Activated CD4-positive, alpha-beta T cell treated with anti-CD3 and anti-CD28 coated beads for 36 hours (primary cell): ENCODE measurements at regions not wholly inside any gene's neighbourhood (a gene's known extent, or its start where the extent isn't known, plus 50 kb on each side); places are given as distances from the start of the nearest gene placed in this dataset.

ENCODE experiments used
- ATAC-seq: fragments of 200-7000 bp; cut with Tn5 transposase; one replicate; pipeline ENCODE4 v1.10.0; 2021; ENCODE audit warnings: mild to moderate bottlenecking, moderate library complexity
- CTCF ChIA-PET: fragments of 350-600 bp; sonication (Branson Sonifier 250); formaldehyde crosslinking; loops from one replicate; lab custom pipeline; 2021; ENCODE audit warnings: antibody characterized with exemption; lab: Charles Lee
- POLR2A ChIA-PET: fragments of 350-600 bp; sonication (Branson Sonifier 250); formaldehyde crosslinking; loops from one replicate; lab custom pipeline; 2021; ENCODE audit warnings: antibody characterized with exemption, inconsistent platforms; lab: Charles Lee
- DNase-seq: peaks from one replicate; pipeline ENCODE4 v3.0.0-alpha.2; 2020
- H3K27ac Mint-ChIP-seq: one replicate; pipeline ENCODE4 v1.8.0; 2021; ENCODE audit warnings: mixed read lengths
- H3K27me3 Mint-ChIP-seq: one replicate; pipeline ENCODE4 v1.8.0; 2021; ENCODE audit warnings: mixed read lengths
- H3K36me3 Mint-ChIP-seq: one replicate; pipeline ENCODE4 v1.8.0; 2021; ENCODE audit warnings: low read depth, mixed read lengths
- H3K4me1 Mint-ChIP-seq: one replicate; pipeline ENCODE4 v1.8.0; 2021; ENCODE audit warnings: mixed read lengths
- H3K4me3 Mint-ChIP-seq: one replicate; pipeline ENCODE4 v1.8.0; 2021; ENCODE audit warnings: mild to moderate bottlenecking, moderate library complexity, mixed read lengths
- H3K9me3 Mint-ChIP-seq: one replicate; pipeline ENCODE4 v1.8.0; 2021; ENCODE audit warnings: low read depth, mixed read lengths
- intact Hi-C, 2 experiments: fragments of 100-400 bp; cut with DNase I in 1 of 2; cut with micrococcal nuclease in 1 of 2; formaldehyde crosslinking; loops; one replicate each; pipeline versions ENCODE4 v1.14.2 to v1.15.1; 2022 to 2024; cut with DNase I, micrococcal nuclease

DNA sequence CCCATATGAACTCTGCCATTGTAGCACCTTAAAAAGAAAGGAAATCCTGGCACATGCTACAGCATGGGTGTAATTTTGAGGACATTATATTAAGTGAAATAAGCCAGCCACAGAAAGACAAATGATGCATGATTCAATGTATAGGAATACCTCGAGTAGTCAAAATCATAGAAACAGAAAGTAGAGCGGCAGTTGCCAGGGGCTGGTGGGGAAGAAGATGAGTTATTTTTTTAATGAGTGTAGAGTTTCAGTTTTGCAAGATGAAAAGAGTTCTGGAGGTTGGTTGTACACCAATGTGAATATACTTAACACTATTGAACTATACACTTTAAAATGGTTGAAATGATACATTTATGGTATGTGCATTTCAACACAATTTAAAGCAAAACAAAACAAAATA, 133.0 kb downstream of the ZDHHC21 start:
- Mint-ChIP-seq H3K36me3 (no peaks in the 10 kb centered on the region), H3K4me1 (peaks cover 10% of the 10 kb centered on the region), H3K27ac (no peak overlapping the region), H3K4me3 (no peak overlapping the region), H3K9me3 (peaks cover 5% of the 10 kb centered on the region), H3K27me3 (peaks cover 18% of the 10 kb centered on the region)
- DNase-seq (peak; percentile 54), ATAC-seq (peak; percentile 94)
- ChIA-PET CTCF (interaction anchor here (1.1 kb wide), 1 partner anchor 12 kb away, joined by 3 read pairs; no protein-coding TSS in a partner anchor), POLR2A (no interaction called here)
- intact Hi-C loops, result no loop called here

DNA sequence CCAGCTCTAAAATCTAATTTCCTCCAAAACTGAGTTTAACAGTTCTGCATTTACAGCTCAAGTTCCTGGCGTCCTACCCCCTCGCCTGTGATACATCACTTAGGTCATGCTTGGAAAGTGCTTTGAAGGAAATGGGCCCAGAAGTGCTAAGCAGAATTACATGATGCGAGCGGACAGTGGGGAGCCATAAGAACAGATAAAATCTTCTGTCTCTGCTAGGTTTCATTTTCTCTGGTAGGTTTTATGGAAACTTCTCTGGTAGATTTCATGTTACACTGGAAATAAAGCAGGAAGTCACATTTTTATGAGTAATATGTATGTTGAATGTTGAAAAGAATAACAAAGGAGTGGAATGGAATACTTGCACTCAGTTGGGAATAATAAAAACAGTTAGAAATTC, 138.3 kb downstream of the ZDHHC21 start:
- no peak overlapping the region for H3K4me3 Mint-ChIP-seq
- no peak for DNase-seq
- CTCF ChIA-PET, result interaction anchor here (0.7 kb wide), 1 partner anchor 1694 kb away, joined by 3 read pairs; no protein-coding TSS in a partner anchor
- no peak for ATAC-seq
- POLR2A ChIA-PET, result no interaction called here
- H3K27ac Mint-ChIP-seq, result no peak overlapping the region
- H3K4me1 Mint-ChIP-seq, result no peaks in the 10 kb centered on the region
- peaks cover 2% of the 10 kb centered on the region for H3K9me3 Mint-ChIP-seq
- no peaks in the 10 kb centered on the region for H3K36me3 Mint-ChIP-seq
- H3K27me3 Mint-ChIP-seq, result peaks cover 13% of the 10 kb centered on the region
- intact Hi-C loops, result no loop called here

DNA sequence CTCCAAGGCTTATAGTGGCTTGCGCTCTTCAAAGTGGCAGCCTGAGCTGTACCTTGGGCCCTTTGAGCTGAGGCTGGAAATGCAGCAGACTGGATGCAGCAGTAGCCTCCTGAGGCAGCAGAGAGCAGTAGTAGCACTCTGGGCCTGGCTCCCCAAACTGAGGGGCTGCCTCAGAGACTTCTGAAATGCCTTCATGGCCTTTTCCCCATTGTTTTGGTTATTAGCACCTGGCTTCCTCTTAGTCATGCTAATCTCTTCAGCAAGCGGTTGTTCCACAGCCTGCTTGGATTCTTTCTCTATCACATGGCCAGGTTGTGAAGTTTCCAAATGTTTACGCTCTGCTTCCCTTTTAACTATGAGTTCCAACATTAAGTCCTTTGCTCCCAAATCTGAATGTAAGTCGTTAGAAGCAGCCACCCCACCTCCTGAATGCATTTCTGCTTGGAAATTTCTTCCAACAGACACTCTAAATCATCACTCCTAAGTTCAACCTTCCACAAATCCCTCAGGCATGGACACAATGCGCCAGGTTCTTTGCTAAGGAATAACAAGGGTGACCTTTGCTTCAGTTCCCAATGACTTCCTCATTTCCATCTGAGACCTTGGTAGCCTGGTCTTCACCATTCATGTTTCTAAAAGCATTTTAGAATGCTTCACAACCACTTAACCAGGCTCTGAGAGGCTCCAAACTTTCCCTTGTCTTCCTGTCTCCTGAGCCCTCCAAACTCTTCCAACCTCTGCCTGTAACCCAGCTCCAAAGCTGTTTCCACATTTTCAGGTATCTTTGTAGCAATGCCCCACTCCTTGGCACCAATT, 145.8 kb downstream of the ZDHHC21 start:
- ATAC-seq (no peak), DNase-seq (no peak)
- POLR2A ChIA-PET, result interaction anchor here (0.6 kb wide), 1 partner anchor 203 kb away, joined by 4 read pairs; no protein-coding TSS in a partner anchor
- Mint-ChIP-seq H3K9me3 (no peaks in the 10 kb centered on the region), H3K27me3 (peaks cover 7% of the 10 kb centered on the region), H3K4me1 (no peaks in the 10 kb centered on the region), H3K4me3 (no peak overlapping the region), H3K36me3 (no peaks in the 10 kb centered on the region), H3K27ac (no peak overlapping the region)
- intact Hi-C loops, result no loop called here
- CTCF ChIA-PET, result no interaction called here

DNA sequence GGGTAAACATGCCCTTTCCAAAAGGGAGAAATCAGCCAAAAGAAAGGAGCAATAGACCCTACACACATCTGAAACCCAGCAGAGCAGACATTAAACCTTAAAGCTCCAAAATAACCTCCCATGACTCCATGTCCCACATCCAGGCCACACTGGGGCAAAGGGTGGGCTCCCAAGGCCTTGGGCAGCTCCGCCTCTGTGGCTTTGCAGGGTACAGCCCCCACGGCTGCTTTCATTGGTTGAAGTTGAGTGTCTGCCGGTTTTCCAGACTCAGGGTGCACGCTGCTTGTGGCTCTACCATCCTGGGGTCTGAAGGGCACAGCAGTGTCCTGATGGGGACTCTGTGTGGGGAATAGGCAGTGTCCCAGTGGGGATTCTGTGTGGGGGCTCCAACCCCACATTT, 146.5 kb downstream of the ZDHHC21 start:
- DNase-seq (no peak), ATAC-seq (no peak)
- Mint-ChIP-seq H3K4me1 (no peaks in the 10 kb centered on the region), H3K36me3 (no peaks in the 10 kb centered on the region), H3K27ac (no peak overlapping the region), H3K9me3 (no peaks in the 10 kb centered on the region), H3K4me3 (no peak overlapping the region), H3K27me3 (peaks cover 5% of the 10 kb centered on the region)
- CTCF ChIA-PET, result no interaction called here
- intact Hi-C loops, result no loop called here
- POLR2A ChIA-PET, result no interaction called here

DNA sequence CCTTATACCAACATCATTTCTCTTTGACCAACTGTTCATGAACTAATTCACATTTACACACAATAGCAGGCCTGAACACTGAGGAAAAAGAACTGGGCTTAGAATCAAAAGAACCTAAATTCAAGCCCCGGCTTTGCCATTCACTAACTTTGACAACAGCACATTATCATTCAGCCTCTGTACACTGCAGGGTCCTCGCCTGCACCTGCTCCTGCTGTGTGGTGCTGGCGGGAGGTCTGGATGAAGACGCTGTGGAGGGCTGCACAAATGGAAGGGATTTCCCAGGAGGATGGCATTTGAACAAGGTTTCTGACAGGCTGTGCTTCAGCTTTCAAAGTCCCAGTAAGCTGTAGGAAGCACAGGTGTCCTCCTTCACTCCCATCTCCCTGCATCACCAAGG, 151.2 kb downstream of the ZDHHC21 start:
- ChIA-PET POLR2A (no interaction called here), CTCF (no interaction called here)
- Mint-ChIP-seq H3K27me3 (peaks cover 5% of the 10 kb centered on the region), H3K27ac (no peak overlapping the region), H3K9me3 (no peaks in the 10 kb centered on the region), H3K36me3 (no peaks in the 10 kb centered on the region), H3K4me3 (no peak overlapping the region), H3K4me1 (no peaks in the 10 kb centered on the region)
- no peak for DNase-seq
- ATAC-seq, result no peak
- intact Hi-C loops, result no loop called here

DNA sequence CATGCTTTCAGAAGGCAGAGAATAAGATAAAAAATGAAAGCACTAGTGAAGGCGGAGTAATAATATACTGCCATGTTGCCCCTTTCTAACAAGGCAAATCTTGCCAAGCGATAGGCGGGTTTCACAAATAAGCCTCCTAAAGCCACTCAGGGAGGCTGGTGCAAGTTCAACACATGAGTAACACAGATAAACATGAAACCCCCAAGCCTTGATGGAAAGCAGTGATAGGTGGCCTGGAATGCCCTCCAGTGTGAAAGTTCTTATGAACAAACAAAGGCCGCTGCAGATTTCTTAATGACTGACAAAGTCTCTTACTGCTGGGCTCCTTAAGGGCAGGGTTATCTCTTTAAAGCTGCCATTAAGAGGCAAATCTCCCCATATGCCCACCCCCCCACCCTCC, 154.7 kb downstream of the ZDHHC21 start:
- H3K27ac Mint-ChIP-seq, result no peak overlapping the region
- H3K4me1 Mint-ChIP-seq, result no peaks in the 10 kb centered on the region
- ChIA-PET POLR2A (no interaction called here), CTCF (no interaction called here)
- no peaks in the 10 kb centered on the region for H3K9me3 Mint-ChIP-seq
- H3K4me3 Mint-ChIP-seq, result no peak overlapping the region
- peaks cover 15% of the 10 kb centered on the region for H3K27me3 Mint-ChIP-seq
- no peak for DNase-seq
- no peaks in the 10 kb centered on the region for H3K36me3 Mint-ChIP-seq
- intact Hi-C loops, result loop anchor here in 1 of 2 experiments (5.0 kb wide), 1 partner anchor 49 kb away; no protein-coding TSS in a partner anchor
- ATAC-seq, result no peak

DNA sequence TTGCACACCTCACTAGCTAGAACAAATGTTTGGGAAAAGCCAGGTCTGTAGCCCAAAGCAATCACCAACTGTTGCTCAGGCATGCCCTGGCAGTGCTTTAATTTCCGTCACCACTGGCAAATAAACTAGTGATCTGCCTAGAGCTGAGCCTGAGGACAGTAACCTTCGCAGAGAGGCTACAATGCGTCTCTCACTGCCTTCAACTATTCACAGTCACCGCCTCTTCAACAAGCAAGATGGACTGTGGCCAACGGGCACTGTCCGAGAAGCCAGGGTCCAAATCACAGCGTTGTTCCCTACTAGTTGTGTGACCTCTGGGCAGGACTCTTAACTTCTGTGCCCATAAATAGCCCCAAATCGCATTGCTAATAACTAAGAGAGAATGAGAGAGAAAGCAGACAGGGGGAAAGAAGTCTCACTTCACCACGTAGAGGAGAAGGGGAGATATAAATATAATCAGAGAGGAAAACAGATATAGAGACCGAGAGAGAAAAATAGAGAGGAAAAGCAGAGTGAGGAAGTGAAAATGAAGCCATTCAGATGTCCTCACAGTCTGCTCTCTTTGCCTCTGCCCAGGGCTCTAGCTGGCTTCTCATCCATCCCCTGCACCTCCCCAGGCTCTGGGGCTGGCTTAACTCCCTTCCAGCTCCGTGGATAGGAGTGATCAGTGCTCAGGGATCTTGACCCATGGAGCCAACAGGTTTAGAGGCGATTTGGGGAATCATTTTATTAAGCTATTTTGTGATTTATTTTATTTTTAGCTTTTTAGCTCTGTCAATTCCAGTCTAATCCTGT, 157.9 kb downstream of the ZDHHC21 start:
- no peaks in the 10 kb centered on the region for H3K36me3 Mint-ChIP-seq
- peaks cover 13% of the 10 kb centered on the region for H3K27me3 Mint-ChIP-seq
- DNase-seq (no peak), ATAC-seq (no peak)
- no peaks in the 10 kb centered on the region for H3K9me3 Mint-ChIP-seq
- H3K4me3 Mint-ChIP-seq, result no peak overlapping the region
- intact Hi-C loops, result loop anchor here in 1 of 2 experiments (5.0 kb wide), 1 partner anchor 52 kb away; no protein-coding TSS in a partner anchor
- ChIA-PET POLR2A (no interaction called here), CTCF (interaction anchor here (0.6 kb wide), 2 partner anchors 106 to 115 kb away, joined by 3 to 4 read pairs; no protein-coding TSS in a partner anchor)
- no peaks in the 10 kb centered on the region for H3K4me1 Mint-ChIP-seq
- H3K27ac Mint-ChIP-seq, result no peak overlapping the region

DNA sequence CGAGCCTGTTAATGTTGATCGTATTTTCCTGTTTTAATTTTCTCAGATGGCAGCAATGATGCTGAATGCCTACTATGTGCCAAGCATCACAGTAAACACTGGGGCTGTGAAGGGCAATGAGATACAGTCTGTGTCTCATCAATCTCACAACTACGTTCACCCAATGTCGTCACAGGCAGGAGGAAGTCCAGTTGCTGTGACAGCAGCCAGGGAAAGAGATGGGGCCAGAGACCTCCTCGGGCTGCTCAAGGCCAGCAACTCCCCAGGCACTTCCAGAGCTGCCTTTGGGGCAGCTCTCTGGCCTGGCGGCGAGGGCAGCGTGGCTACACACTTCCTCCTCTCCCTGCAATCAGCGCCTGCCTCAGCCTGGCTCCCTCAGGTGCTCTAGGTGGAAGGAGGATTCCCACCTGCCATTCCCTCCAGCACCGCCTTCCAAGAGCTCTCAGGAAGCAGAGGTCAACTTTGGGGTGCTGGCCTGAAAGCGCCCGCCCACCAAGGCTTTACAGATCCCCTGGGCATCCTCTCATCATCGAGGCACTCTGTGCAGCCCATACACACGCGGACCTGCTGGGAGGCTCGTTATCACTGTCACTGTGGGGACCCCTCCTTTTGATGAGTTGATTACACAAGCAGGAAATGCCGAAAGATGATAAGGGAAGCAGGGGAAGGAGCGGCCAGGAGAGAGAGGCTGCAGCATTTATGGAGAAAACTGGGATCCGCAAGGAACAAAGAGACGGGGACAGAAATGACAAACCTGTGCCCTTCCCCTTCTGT, 159.2 kb downstream of the ZDHHC21 start:
- Mint-ChIP-seq H3K27me3 (peaks cover 11% of the 10 kb centered on the region), H3K27ac (no peak overlapping the region), H3K9me3 (no peaks in the 10 kb centered on the region), H3K36me3 (no peaks in the 10 kb centered on the region), H3K4me3 (no peak overlapping the region), H3K4me1 (no peaks in the 10 kb centered on the region)
- CTCF ChIA-PET, result no interaction called here
- POLR2A ChIA-PET, result no interaction called here
- intact Hi-C loops, result no loop called here
- ATAC-seq, result no peak
- no peak for DNase-seq

DNA sequence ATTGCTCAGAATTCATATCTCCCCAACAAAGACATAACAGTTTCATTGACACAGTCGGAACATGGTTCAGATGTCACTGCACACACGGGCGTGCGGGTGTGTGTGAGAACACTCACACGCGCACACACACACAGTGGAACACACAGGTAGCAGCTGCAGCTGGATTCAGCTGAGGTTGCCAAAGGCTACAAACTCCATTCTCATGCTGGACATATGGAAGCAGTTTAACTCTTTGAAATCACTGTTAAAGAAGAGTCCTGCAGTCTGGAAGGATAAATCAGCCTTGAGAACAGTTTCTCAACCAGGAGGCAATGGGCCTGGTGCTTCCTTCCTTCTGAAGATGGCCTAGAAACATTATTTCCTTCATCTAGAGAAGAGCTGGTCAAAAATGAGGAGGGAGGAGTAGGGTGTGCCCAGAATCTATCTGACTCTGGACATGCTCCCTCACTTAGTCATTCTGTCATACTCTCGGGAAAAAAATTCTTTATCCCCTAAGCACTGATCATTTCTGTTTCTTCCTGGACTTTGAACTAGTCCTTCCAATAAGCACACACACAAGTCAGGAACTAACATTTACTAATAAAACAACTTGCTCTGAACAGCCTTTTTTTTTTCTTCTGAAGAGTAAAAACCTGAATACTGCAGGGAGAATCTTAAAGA, 160.6 kb downstream of the ZDHHC21 start:
- Mint-ChIP-seq H3K27me3 (peaks cover 10% of the 10 kb centered on the region), H3K9me3 (no peaks in the 10 kb centered on the region), H3K4me3 (no peak overlapping the region), H3K4me1 (no peaks in the 10 kb centered on the region), H3K36me3 (no peaks in the 10 kb centered on the region), H3K27ac (no peak overlapping the region)
- CTCF ChIA-PET, result no interaction called here
- intact Hi-C loops, result no loop called here
- DNase-seq (no peak), ATAC-seq (no peak)
- POLR2A ChIA-PET, result no interaction called here

DNA sequence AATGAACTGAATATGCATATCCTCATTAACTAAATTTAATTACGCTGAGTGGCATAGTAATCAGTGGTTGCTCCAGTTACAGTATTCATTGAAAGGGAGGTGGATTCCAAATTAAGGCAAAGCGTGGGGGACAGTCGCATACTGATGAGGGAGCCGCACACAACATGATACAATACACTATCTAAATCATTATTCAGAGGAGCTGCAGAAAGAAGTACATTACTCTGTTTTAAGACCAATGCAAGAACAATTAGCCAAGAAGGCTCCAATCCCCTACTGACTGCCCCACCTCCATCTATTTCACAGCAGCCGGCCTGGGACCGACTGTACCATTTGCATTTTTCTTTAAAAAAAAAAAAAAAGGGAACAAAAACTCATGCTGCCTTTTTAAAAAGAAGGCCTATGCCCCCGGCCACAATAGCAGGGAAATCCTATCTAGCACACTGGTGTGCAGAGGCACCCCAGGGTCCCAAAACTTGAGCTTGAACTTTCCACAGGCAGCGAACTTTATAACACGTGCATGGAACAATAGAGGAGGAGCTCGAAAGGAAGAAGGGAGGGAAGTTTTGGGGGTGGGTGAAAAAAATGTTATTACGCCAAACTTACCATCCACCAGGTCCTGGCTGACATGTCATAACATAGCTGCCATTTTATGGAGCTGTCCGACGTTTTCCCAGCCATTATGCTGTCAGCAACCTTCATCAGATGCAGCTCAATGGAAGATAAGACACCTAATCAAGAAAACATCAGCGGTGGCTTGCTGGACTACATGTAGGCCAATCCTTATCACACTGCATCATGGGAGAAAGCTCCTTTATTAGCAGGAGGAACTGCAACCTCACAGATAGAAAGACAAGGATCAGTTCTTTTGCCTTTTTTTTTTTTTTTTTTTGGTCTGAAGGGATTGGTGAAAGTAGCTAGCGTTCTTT, 161.6 kb downstream of the ZDHHC21 start:
- no peaks in the 10 kb centered on the region for H3K9me3 Mint-ChIP-seq
- ATAC-seq, result no peak
- ChIA-PET CTCF (no interaction called here), POLR2A (no interaction called here)
- intact Hi-C loops, result no loop called here
- no peaks in the 10 kb centered on the region for H3K4me1 Mint-ChIP-seq
- no peak overlapping the region for H3K27ac Mint-ChIP-seq
- no peak for DNase-seq
- no peaks in the 10 kb centered on the region for H3K36me3 Mint-ChIP-seq
- no peak overlapping the region for H3K4me3 Mint-ChIP-seq
- peaks cover 7% of the 10 kb centered on the region for H3K27me3 Mint-ChIP-seq
